IMR-90 (cell line): ENCODE measurements at regions not wholly inside any gene's neighbourhood (a gene's known extent, or its start where the extent isn't known, plus 50 kb on each side); places are given as distances from the start of the nearest gene placed in this dataset.

Experiments used
- ATAC-seq: fragments of 200-7000 bp; cut with Tn5 transposase; 2 replicates; pipeline ENCODE4 v1.9.1; 2020; ENCODE audit warnings: low read depth, mild to moderate bottlenecking, moderate library complexity
- BruUV-seq: library from RNA; stranded (reverse); fragments of 400-500 nt; replicated peaks from 2 replicates; lab custom pipeline; 2021; lab: Mats Ljungman, UMichigan
- CTCF ChIA-PET: fragments of 300-600 bp; formaldehyde crosslinking; extraction: SDS; loops from one replicate; lab custom pipeline; 2021; ENCODE audit warnings: antibody characterized with exemption; lab: Yijun Ruan, JAX
- POLR2A ChIA-PET: fragments of 300-600 bp; sonication (Branson Sonifier 250); formaldehyde crosslinking; loops from one replicate; lab custom pipeline; 2022; ENCODE audit warnings: antibody characterized with exemption; ENCODE audit not compliant: unreplicated experiment; lab: Charles Lee
- DNase-seq: peaks from one replicate; pipeline ENCODE4 v3.0.0; 2013
- H2AFZ ChIP-seq: replicated peaks from 2 replicates; pipeline ENCODE3; 2013; ENCODE audit warnings: low read length, mild to moderate bottlenecking; ENCODE audit not compliant: poor library complexity
- H2AK5ac ChIP-seq: 2 replicates; pipeline ENCODE4 v1.6.1; 2013; ENCODE audit warnings: low read depth, low read length, inconsistent platforms
- H2AK9ac ChIP-seq: replicated peaks from 2 replicates; pipeline ENCODE3; 2013; ENCODE audit warnings: mild to moderate bottlenecking, low read depth, low read length, moderate library complexity; ENCODE audit not compliant: poor library complexity
- H2BK120ac ChIP-seq: 2 replicates; pipeline ENCODE4 v1.6.1; 2013; ENCODE audit warnings: low read depth, low read length, inconsistent platforms
- H2BK15ac ChIP-seq: 3 replicates; pipeline ENCODE4 v1.6.1; 2013; ENCODE audit warnings: low read depth, low read length, inconsistent platforms
- H2BK20ac ChIP-seq: 2 replicates; pipeline ENCODE4 v1.6.1; 2013; ENCODE audit warnings: low read depth, mild to moderate bottlenecking, inconsistent platforms, low read length, moderate library complexity
- H2BK5ac ChIP-seq: 2 replicates; pipeline ENCODE4 v1.6.1; 2013; ENCODE audit warnings: mild to moderate bottlenecking, low read depth, low read length, inconsistent platforms; ENCODE audit not compliant: poor library complexity, severe bottlenecking
- H3K14ac ChIP-seq: replicated peaks from 2 replicates; pipeline ENCODE4 v1.6.1; 2013; ENCODE audit warnings: low read depth, low read length, inconsistent platforms
- H3K18ac ChIP-seq: 2 replicates; pipeline ENCODE4 v1.6.1; 2013; ENCODE audit warnings: low read depth, low read length, control low read depth
- H3K23ac ChIP-seq: 2 replicates; pipeline ENCODE4 v1.6.1; 2013; ENCODE audit warnings: low read depth, low read length, inconsistent platforms
- H3K27ac ChIP-seq: 2 replicates; pipeline ENCODE4 v1.5.1; 2013; ENCODE audit warnings: mild to moderate bottlenecking, control low read depth, low read length; ENCODE audit not compliant: insufficient read depth
- H3K27me3 ChIP-seq: 2 replicates; pipeline ENCODE4 v1.6.1; 2013; ENCODE audit warnings: low read length; ENCODE audit not compliant: control insufficient read depth, insufficient read depth
- H3K36me3 ChIP-seq: 2 replicates; pipeline ENCODE4 v1.6.1; 2013; ENCODE audit warnings: low read length, mixed read lengths; ENCODE audit not compliant: control insufficient read depth, insufficient read depth
- H3K4ac ChIP-seq: 2 replicates; pipeline ENCODE4 v1.6.1; 2013; ENCODE audit warnings: low read depth, low read length, inconsistent platforms
- H3K4me1 ChIP-seq: 2 replicates; pipeline ENCODE4 v1.6.1; 2013; ENCODE audit warnings: low read length, mixed read lengths; ENCODE audit not compliant: control insufficient read depth, insufficient read depth
- H3K4me2 ChIP-seq: 2 replicates; pipeline ENCODE4 v1.6.1; 2013; ENCODE audit warnings: low read depth, mild to moderate bottlenecking, control low read depth, low read length, moderate library complexity
- H3K4me3 ChIP-seq: 2 replicates; pipeline ENCODE4 v1.5.1; 2013; ENCODE audit warnings: low read depth, mild to moderate bottlenecking, control low read depth, low read length, moderate library complexity; ENCODE audit not compliant: insufficient read depth
- H3K56ac ChIP-seq: 2 replicates; pipeline ENCODE4 v1.6.1; 2013; ENCODE audit warnings: low read length, inconsistent platforms; ENCODE audit not compliant: insufficient read depth; ENCODE audit errors: extremely low read depth
- H3K79me1 ChIP-seq, 2 experiments: 2 replicates each; pipeline ENCODE4 v1.6.1; 2013; ENCODE audit warnings: low read length in 2 of 2, inconsistent platforms in 1 of 2, low read depth in 1 of 2
- H3K9ac ChIP-seq: 2 replicates; pipeline ENCODE4 v1.6.1; 2013; ENCODE audit warnings: low read depth, low read length, control low read depth
- H3K9me1 ChIP-seq: 2 replicates; pipeline ENCODE4 v1.6.1; 2013; ENCODE audit warnings: low read length, inconsistent platforms; ENCODE audit not compliant: insufficient read depth
- H3K9me3 ChIP-seq: 2 replicates; pipeline ENCODE4 v1.6.1; 2013; ENCODE audit warnings: low read length; ENCODE audit not compliant: control insufficient read depth, insufficient read depth
- H4K20me1 ChIP-seq: 2 replicates; pipeline ENCODE4 v1.6.1; 2013; ENCODE audit warnings: low read length, inconsistent platforms; ENCODE audit not compliant: insufficient read depth
- H4K5ac ChIP-seq: 2 replicates; pipeline ENCODE4 v1.6.1; 2013; ENCODE audit warnings: mild to moderate bottlenecking, low read depth, low read length, control low read depth
- H4K8ac ChIP-seq, 2 experiments: 2 replicates each; pipeline ENCODE4 v1.6.1; 2013; ENCODE audit warnings: low read depth in 2 of 2, low read length in 2 of 2, control low read depth in 1 of 2, inconsistent platforms in 1 of 2
- H4K91ac ChIP-seq: 2 replicates; pipeline ENCODE4 v1.6.1; 2013; ENCODE audit warnings: low read depth, low read length, inconsistent platforms; ENCODE audit not compliant: insufficient read depth
- MAFK ChIP-seq: IDR thresholded peaks from 2 replicates; pipeline ENCODE4 v1.6.1; 2012; ENCODE audit warnings: low read depth, low read length, improper control_type of control experiment
- MAZ ChIP-seq: IDR thresholded peaks from 2 replicates; pipeline ENCODE4 v1.6.1; 2012; ENCODE audit warnings: low read depth, mild to moderate bottlenecking, low read length, improper control_type of control experiment, moderate library complexity, borderline replicate concordance
- WGBS, 2 experiments: methylation state at CpG; one replicate each; pipeline versions ENCODE4 v1.1.5 to v1.1.7; 2013; ENCODE audit warnings: missing lambda C conversion rate in 2 of 2; ENCODE audit not compliant: insufficient read length in 1 of 2; ENCODE audit errors: extremely low coverage in 2 of 2; 5-methylcytosine and 5-hydroxymethylcytosine counted together
- dilution Hi-C: fragments of 300-500 bp; cut with HindIII; formaldehyde crosslinking; loops from one replicate; pipeline ENCODE4 v1.14.3; 2018; ENCODE audit warnings: low sequenced_read_pairs; ENCODE audit not compliant: unreplicated experiment
- in situ Hi-C: fragments of 300-500 bp; cut with MboI; formaldehyde crosslinking; loops from 3 replicates; pipeline ENCODE4 v1.14.3; 2019; ENCODE audit warnings: low sequenced_read_pairs, inconsistent platforms, mixed read lengths
- intact Hi-C: fragments of 100-400 bp; cut with micrococcal nuclease; formaldehyde crosslinking; loops from 2 replicates; pipeline ENCODE4 v1.10.0; 2022

GRCh38 chr12:88764781-88765480 lies 184.7 kb upstream of the KITLG start:
- Histone ChIP-seq H3K9me3 (no peaks in the 10 kb centered on the region), H4K8ac (no peak overlapping the region), H3K4me1 (no peaks in the 10 kb centered on the region), H3K4me3 (no peak overlapping the region), H3K36me3 (no peaks in the 10 kb centered on the region), H3K27ac (no peak overlapping the region), H4K20me1 (no peaks in the 10 kb centered on the region), H3K56ac (no peak overlapping the region), H3K9me1 (no peaks in the 10 kb centered on the region), H2BK15ac (no peak overlapping the region), H3K4me2 (0 out of 2 replicates have a peak overlapping the region, but pooled peaks have one; percentile 9), H2AFZ (no peak overlapping the region), H3K14ac (no peak overlapping the region), H2AK5ac (no peak overlapping the region), H2BK5ac (peak overlapping the region; percentile 41), H2BK120ac (no peak overlapping the region; the same call in 1 of the 2 replicates), H4K91ac (no peak overlapping the region), H3K9ac (no peak overlapping the region), H3K4ac (no peak overlapping the region), H3K79me1 (no peaks in the 10 kb centered on the region), H3K18ac (peak overlapping the region; percentile 46), H3K23ac (no peak overlapping the region), H3K27me3 (no peaks in the 10 kb centered on the region; the same call in 1 of the 2 replicates), H2AK9ac (no peak overlapping the region), H4K5ac (no peak overlapping the region; the same call in 1 of the 2 replicates), H2BK20ac (no peak overlapping the region)
- BruUV-seq = no TSS peak
- intact Hi-C loops = no loop called here
- no CpG with 5 or more reads among the region's 3 CpGs for WGBS, 2 experiments
- TF ChIP-seq MAZ (no peak), MAFK (no peak)
- dilution Hi-C loops = no loop called here
- in situ Hi-C loops = no loop called here
- peak; percentile 84 for ATAC-seq
- peak; percentile 47 for DNase-seq
- POLR2A ChIA-PET = no interaction called here
- CTCF ChIA-PET = interaction anchor here (1.6 kb wide), 1 partner anchor 8 kb away, joined by 4 read pairs; no protein-coding TSS in a partner anchor
